Gastrocnemius medialis (tissue), 4 donors: ENCODE measurements at regions not wholly inside any gene's neighbourhood (a gene's known extent, or its start where the extent isn't known, plus 50 kb on each side); places are given as distances from the start of the nearest gene placed in this dataset.

Source experiments
- POLR2A ChIP-seq, 2 donors: fragments of 450-650 bp; IDR thresholded peaks; one replicate each; pipeline ENCODE4 v1.6.1; 2017; ENCODE audit warnings: antibody characterized with exemption in 2 of 2, mild to moderate bottlenecking in 2 of 2, moderate library complexity in 2 of 2
- TF ChIP-seq, protein P1 (sequence below), 5 experiments: fragments of 450-650 bp in 3 of 5; fragments of 200-600 bp in 2 of 5; sonication (generic) in 2 of 5; IDR thresholded peaks in 4 of 5; conservative IDR thresholded peaks in 1 of 5; 1 replicate in 4 of 5; 2 replicates in 1 of 5; pipeline ENCODE4 v1.5.1; 2016 to 2019; ENCODE audit warnings: antibody characterized with exemption in 5 of 5, mild to moderate bottlenecking in 3 of 5, moderate library complexity in 3 of 5

DNA sequence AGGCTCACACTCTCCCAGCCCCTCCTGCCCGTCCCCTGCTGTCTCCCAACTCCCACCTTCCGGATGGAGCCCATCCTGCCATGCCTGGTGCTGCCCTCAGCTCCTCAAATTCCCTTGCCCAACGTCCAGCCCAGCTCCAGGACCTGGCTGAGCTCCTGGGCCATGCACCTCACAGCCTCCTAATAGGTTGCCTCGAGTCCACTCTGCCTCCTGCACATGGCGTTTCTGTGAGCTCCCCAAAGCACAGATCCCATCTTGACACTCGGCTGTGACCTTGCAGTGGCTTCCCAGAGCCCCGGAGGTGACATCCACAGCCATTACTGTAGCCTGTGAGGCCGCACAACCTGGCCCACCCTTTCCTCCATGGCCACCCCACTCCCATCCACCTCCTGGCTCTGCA is 191.9 kb upstream of the SALL3 start:
- TF ChIP-seq, protein P1, sequence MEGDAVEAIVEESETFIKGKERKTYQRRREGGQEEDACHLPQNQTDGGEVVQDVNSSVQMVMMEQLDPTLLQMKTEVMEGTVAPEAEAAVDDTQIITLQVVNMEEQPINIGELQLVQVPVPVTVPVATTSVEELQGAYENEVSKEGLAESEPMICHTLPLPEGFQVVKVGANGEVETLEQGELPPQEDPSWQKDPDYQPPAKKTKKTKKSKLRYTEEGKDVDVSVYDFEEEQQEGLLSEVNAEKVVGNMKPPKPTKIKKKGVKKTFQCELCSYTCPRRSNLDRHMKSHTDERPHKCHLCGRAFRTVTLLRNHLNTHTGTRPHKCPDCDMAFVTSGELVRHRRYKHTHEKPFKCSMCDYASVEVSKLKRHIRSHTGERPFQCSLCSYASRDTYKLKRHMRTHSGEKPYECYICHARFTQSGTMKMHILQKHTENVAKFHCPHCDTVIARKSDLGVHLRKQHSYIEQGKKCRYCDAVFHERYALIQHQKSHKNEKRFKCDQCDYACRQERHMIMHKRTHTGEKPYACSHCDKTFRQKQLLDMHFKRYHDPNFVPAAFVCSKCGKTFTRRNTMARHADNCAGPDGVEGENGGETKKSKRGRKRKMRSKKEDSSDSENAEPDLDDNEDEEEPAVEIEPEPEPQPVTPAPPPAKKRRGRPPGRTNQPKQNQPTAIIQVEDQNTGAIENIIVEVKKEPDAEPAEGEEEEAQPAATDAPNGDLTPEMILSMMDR (IDR thresholded peaks at IDR 0.05 in 4 of 5, conservative IDR thresholded peaks at IDR 0.05 in 1 of 5) = no peak
- TF ChIP-seq POLR2A (IDR thresholded peaks at IDR 0.05) = no peak
